WERI-Rb-1 (cell line): ENCODE measurements at regions not wholly inside any gene's neighbourhood (a gene's known extent, or its start where the extent isn't known, plus 50 kb on each side); places are given as distances from the start of the nearest gene placed in this dataset.

ENCODE experiments used
- DNase-seq: peaks from one replicate; pipeline ENCODE4 v3.0.0-alpha.2; 2020
- H3K27ac ChIP-seq: fragments of 250-450 bp; sonication (Bioruptor Pico); 2 replicates; pipeline ENCODE4 v1.5.1; 2020; ENCODE audit warnings: mild to moderate bottlenecking, moderate library complexity
- H3K27me3 ChIP-seq: fragments of 250-450 bp; sonication (Bioruptor Pico); 2 replicates; pipeline ENCODE4 v1.5.1; 2021; ENCODE audit warnings: mild to moderate bottlenecking, low read depth, moderate library complexity; ENCODE audit not compliant: insufficient read depth, severe bottlenecking
- H3K36me3 ChIP-seq: fragments of 250-450 bp; sonication (Bioruptor Pico); 2 replicates; pipeline ENCODE4 v1.5.1; 2020; ENCODE audit warnings: mild to moderate bottlenecking, moderate library complexity
- H3K4me3 ChIP-seq: 2 replicates; pipeline ENCODE4 v1.5.1; 2011; ENCODE audit warnings: low read depth, mild to moderate bottlenecking, control low read depth, low read length
- H3K9me3 ChIP-seq: fragments of 250-450 bp; sonication (Bioruptor Pico); 2 replicates; pipeline ENCODE4 v1.5.1; 2021; ENCODE audit warnings: mild to moderate bottlenecking, moderate library complexity; ENCODE audit not compliant: severe bottlenecking
- TF ChIP-seq, protein P1 (sequence below): IDR thresholded peaks from 2 replicates; pipeline ENCODE4 v1.5.1; 2011; ENCODE audit warnings: low read depth, mild to moderate bottlenecking, control low read depth, inconsistent platforms, low read length

DNA sequence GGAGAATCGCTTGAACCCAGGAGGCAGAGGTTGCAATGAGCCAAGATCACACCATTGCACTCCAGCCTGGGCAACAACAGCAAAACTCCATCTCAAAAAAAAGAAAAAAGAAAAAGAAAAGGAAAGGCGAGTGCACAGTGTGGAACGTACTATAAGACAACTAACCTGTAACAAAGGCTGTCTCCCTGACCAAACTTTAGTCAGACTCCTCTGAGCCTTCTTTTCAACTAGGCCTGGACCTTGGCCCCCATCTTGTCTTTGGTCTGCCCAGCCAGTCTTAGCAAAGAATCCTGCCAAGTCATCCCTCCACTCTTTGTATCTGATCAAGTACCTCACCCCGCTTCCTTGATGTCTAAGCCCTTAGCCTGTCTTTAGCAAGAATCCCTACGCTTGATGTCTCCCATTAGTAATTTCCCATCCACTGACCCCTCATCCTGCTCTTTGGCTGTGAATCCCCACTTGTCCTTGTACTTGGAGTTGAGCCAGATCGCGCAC, 68.9 kb upstream of the KDM7A start:
- TF ChIP-seq, protein P1, sequence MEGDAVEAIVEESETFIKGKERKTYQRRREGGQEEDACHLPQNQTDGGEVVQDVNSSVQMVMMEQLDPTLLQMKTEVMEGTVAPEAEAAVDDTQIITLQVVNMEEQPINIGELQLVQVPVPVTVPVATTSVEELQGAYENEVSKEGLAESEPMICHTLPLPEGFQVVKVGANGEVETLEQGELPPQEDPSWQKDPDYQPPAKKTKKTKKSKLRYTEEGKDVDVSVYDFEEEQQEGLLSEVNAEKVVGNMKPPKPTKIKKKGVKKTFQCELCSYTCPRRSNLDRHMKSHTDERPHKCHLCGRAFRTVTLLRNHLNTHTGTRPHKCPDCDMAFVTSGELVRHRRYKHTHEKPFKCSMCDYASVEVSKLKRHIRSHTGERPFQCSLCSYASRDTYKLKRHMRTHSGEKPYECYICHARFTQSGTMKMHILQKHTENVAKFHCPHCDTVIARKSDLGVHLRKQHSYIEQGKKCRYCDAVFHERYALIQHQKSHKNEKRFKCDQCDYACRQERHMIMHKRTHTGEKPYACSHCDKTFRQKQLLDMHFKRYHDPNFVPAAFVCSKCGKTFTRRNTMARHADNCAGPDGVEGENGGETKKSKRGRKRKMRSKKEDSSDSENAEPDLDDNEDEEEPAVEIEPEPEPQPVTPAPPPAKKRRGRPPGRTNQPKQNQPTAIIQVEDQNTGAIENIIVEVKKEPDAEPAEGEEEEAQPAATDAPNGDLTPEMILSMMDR: no peak
- DNase-seq: no peak
- no peaks in the 10 kb centered on the region for H3K36me3 ChIP-seq
- no peaks in the 10 kb centered on the region for H3K9me3 ChIP-seq
- no peak overlapping the region for H3K27ac ChIP-seq
- no peak overlapping the region for H3K4me3 ChIP-seq
- no peaks in the 10 kb centered on the region for H3K27me3 ChIP-seq

DNA sequence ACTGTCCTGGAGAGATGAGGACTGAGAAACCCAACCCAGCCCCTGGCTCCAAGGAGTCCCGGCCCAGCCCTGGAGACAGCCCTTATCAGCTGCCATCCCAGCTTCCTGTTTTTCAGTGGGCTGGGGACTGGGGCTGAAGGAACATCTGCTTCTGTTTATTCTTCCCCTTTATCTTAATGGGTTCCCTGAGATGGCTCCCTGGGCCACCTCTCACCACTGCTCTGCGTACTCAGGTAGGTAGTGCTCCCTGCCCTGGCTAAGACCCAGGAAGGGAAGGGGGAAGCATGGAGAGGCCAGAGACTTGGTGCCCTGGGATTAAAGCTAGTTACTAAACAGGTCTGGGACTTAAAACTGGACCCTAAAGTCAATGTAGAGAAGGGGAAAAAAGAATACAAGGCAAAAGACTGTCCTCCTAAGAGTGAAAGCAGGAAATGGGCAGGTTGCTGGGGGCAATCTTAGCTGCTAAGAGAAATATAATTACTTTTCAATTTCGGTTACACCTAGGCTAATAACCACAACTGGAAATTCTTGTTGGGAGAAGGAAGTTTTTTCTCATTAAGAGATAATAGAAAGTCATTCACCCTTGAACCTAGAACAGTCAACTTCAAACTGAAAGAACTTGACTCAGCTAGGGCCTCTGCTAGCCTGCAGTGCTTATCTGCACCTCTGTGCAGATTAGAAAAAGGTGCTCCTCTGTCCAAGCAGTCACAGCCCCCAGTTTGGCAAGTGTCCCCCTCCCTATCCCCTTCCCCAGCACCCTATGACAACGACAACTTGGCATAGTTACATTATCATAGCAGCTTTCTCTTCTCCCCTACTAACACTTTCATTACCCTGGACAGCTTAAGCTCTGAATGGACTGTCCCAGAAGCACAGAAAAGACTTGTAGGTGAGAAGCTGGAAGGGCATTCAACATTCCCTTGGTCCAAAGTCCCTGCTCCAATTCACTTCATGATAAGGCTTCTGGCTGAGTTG, 65.6 kb upstream of the KDM7A start:
- Histone ChIP-seq H3K36me3 (no peaks in the 10 kb centered on the region), H3K27me3 (no peaks in the 10 kb centered on the region), H3K9me3 (no peaks in the 10 kb centered on the region), H3K27ac (no peak overlapping the region), H3K4me3 (no peak overlapping the region)
- TF ChIP-seq, protein P1: no peak
- no peak for DNase-seq

DNA sequence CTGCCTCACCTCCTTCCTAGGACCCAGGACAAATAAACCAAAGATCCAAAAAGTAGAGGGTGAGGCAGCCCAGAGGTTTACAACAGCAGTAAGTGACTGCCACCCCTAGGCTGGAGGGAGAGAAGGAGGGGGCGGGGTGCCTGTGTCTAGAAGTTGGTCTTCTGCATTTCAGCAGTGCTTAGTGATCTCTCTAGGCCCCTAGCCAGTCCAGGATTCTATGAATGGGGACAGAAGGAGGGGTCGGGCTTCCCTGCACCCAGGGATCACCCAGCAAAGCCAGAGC, 62.8 kb upstream of the KDM7A start:
- no peak for DNase-seq
- H3K4me3 ChIP-seq: no peak overlapping the region
- no peak overlapping the region for H3K27ac ChIP-seq
- TF ChIP-seq, protein P1: no peak
- H3K36me3 ChIP-seq: no peaks in the 10 kb centered on the region
- H3K9me3 ChIP-seq: no peaks in the 10 kb centered on the region
- no peaks in the 10 kb centered on the region for H3K27me3 ChIP-seq

DNA sequence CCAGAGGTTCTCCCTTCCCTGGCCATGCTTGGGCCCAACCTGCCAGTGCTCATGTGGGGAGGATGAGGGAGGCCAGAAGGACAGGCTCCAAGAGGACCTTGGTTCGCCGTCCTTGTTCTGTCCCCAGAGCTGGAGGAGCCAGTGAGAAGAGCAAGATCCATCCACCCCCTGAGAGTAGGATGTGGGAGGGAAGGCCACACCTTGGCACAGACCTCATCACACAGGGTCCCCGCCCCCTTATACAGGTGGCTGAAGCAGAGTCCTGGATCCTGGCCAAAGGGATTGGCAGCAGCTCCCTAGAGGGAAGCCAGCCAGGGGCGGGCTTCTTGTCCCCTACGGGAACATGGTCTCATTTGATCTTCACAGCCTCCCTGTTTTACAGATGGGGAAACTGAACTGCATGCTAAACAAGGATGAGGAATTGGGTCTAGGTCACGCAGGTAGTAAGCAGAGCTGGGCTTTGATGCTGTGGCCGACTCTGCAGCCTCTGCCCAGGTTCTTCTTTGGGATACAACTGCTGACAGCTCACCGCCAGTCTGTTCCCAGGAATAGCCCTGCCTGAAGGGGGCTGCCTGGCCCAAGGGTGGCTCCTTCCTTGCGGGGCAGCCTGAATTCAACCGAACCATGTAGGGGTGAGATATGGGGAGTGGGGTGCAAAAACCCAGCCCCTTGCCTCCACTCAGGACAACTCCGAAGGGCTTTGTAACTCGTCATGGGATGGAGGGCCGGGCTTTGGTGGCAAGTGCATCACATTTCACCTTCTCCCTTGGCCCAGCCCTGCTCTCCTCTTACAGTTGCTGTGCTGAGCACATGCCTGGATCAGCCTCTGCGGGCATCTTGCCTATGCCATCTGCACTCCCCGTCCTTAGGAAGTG, 62.2 kb upstream of the KDM7A start:
- no peak for DNase-seq
- no peaks in the 10 kb centered on the region for H3K36me3 ChIP-seq
- TF ChIP-seq, protein P1: no peak
- no peak overlapping the region for H3K27ac ChIP-seq
- H3K4me3 ChIP-seq: no peak overlapping the region
- no peaks in the 10 kb centered on the region for H3K27me3 ChIP-seq
- no peaks in the 10 kb centered on the region for H3K9me3 ChIP-seq

DNA sequence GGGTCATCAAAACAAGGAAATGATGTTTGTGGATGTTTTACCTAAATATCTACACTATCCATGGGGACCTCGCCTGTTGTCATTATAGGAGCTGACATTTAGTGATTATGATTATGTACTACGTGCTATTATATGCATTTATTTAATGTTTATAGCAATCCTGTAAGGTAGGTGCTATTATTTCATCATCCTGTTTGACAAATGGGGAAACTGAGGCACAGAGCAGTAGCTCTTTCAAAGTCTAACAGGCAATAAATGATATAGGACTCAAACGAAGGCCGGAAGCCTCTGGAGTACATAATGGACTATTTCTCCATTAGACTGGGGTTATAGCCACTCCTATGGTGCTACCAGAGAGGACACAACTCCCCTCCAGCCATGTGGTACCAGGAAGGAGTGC, 60.6 kb upstream of the KDM7A start:
- H3K27me3 ChIP-seq: no peaks in the 10 kb centered on the region
- H3K27ac ChIP-seq: no peak overlapping the region
- H3K36me3 ChIP-seq: no peaks in the 10 kb centered on the region
- no peak overlapping the region for H3K4me3 ChIP-seq
- no peaks in the 10 kb centered on the region for H3K9me3 ChIP-seq
- TF ChIP-seq, protein P1: no peak
- DNase-seq: no peak
